Hepatocyte (in vitro differentiated cells): ENCODE measurements at regions not wholly inside any gene's neighbourhood (a gene's known extent, or its start where the extent isn't known, plus 50 kb on each side); places are given as distances from the start of the nearest gene placed in this dataset.

ENCODE experiments used
- DNase-seq: peaks from one replicate; pipeline ENCODE4 v3.0.0-alpha.2; 2016; ENCODE audit warnings: low spot score
- H2AFZ ChIP-seq: fragments of 200-600 bp; sonication (generic); 2 replicates; pipeline ENCODE4 v1.6.0; 2016; ENCODE audit warnings: antibody characterized with exemption, mild to moderate bottlenecking
- H3K27ac ChIP-seq: fragments of 200-600 bp; sonication (generic); 2 replicates; pipeline ENCODE4 v1.5.1; 2016; ENCODE audit warnings: mild to moderate bottlenecking
- H3K27me3 ChIP-seq: fragments of 200-600 bp; sonication (generic); 2 replicates; pipeline ENCODE4 v1.6.1; 2016
- H3K36me3 ChIP-seq: fragments of 200-600 bp; sonication (generic); replicated peaks from 2 replicates; pipeline ENCODE4 v1.5.1; 2016; ENCODE audit warnings: low read depth; ENCODE audit not compliant: insufficient read depth
- H3K4me1 ChIP-seq: fragments of 200-600 bp; sonication (generic); 2 replicates; pipeline ENCODE4 v1.5.1; 2016; ENCODE audit warnings: mild to moderate bottlenecking, moderate library complexity; ENCODE audit not compliant: insufficient read depth
- H3K4me2 ChIP-seq: fragments of 200-600 bp; sonication (generic); 2 replicates; pipeline ENCODE4 v1.6.0; 2016
- H3K4me3 ChIP-seq: fragments of 200-600 bp; sonication (generic); 2 replicates; pipeline ENCODE4 v1.5.1; 2016; ENCODE audit warnings: mild to moderate bottlenecking
- H3K79me2 ChIP-seq: fragments of 200-600 bp; sonication (generic); 2 replicates; pipeline ENCODE4 v1.6.0; 2017; ENCODE audit warnings: mild to moderate bottlenecking
- H3K9me2 ChIP-seq: fragments of 200-600 bp; sonication (generic); replicated peaks from 2 replicates; pipeline ENCODE4 v1.6.0; 2017; ENCODE audit warnings: mild to moderate bottlenecking; ENCODE audit not compliant: insufficient read depth
- H3K9me3 ChIP-seq: fragments of 200-600 bp; sonication (generic); 2 replicates; pipeline ENCODE4 v1.5.1; 2016; ENCODE audit warnings: low read depth, mild to moderate bottlenecking
- H4K20me1 ChIP-seq: fragments of 200-600 bp; sonication (generic); 2 replicates; pipeline ENCODE4 v1.6.0; 2016; ENCODE audit warnings: mild to moderate bottlenecking; ENCODE audit not compliant: insufficient read depth, poor library complexity, severe bottlenecking
- CTCF ChIP-seq: fragments of 200-600 bp; sonication (generic); IDR thresholded peaks from 2 replicates; pipeline ENCODE4 v1.5.1; 2016; ENCODE audit warnings: antibody characterized with exemption, mild to moderate bottlenecking; ENCODE audit not compliant: poor library complexity
- EZH2 ChIP-seq: fragments of 200-600 bp; sonication (generic); IDR thresholded peaks from 2 replicates; pipeline ENCODE4 v1.6.1; 2016; ENCODE audit warnings: antibody characterized with exemption, mild to moderate bottlenecking, borderline replicate concordance
- EZH2phosphoT487 ChIP-seq: fragments of 200-600 bp; sonication (generic); IDR thresholded peaks from one replicate; pipeline ENCODE4 v1.6.1; 2018; ENCODE audit warnings: antibody characterized with exemption, mild to moderate bottlenecking, low read depth, moderate library complexity; ENCODE audit not compliant: unreplicated experiment, severe bottlenecking
- WGBS: methylation state at CpG from one replicate; pipeline ENCODE4 v1.1.6; 2016; ENCODE audit warnings: low lambda C conversion rate; ENCODE audit errors: missing lambda C conversion rate; 5-methylcytosine and 5-hydroxymethylcytosine counted together

- Histone ChIP-seq H3K4me1 (no peaks in the 10 kb centered on the region), H3K27me3 (no peaks in the 10 kb centered on the region), H3K9me2 (no peaks in the 10 kb centered on the region), H3K9me3 (no peaks in the 10 kb centered on the region), H4K20me1 (no peaks in the 10 kb centered on the region), H3K79me2 (no peaks in the 10 kb centered on the region), H3K4me2 (no peak overlapping the region), H3K36me3 (no peaks in the 10 kb centered on the region), H3K4me3 (no peak overlapping the region), H3K27ac (no peak overlapping the region), H2AFZ (no peak overlapping the region)
- 71% methylated on average over 6 of the region's 6 CpGs for WGBS
- TF ChIP-seq CTCF (no peak), EZH2phosphoT487 (no peak), EZH2 (no peak)
- DNase-seq = no peak
Measured at GRCh38 chr1:216847397-216848036, 124.3 kb upstream of the ESRRG start.

GRCh38 chr1:216846339-216846738 lies 123.1 kb upstream of the ESRRG start:
- no peaks in the 10 kb centered on the region for H3K4me1 ChIP-seq
- WGBS = 61% methylated on average over 4 of the region's 4 CpGs
- TF ChIP-seq CTCF = no peak
- no peak for TF ChIP-seq EZH2phosphoT487
- no peak for TF ChIP-seq EZH2

GRCh38 chr1:216843409-216843808 lies 120.2 kb upstream of the ESRRG start:
- TF ChIP-seq CTCF (no peak), EZH2phosphoT487 (no peak), EZH2 (no peak)
- H3K36me3 ChIP-seq = no peaks in the 10 kb centered on the region
- H3K9me3 ChIP-seq = no peaks in the 10 kb centered on the region
- no peaks in the 10 kb centered on the region for H3K4me1 ChIP-seq
- WGBS = 95% methylated on average over 5 of the region's 5 CpGs
- H3K79me2 ChIP-seq = no peaks in the 10 kb centered on the region
- no peak overlapping the region for H3K4me2 ChIP-seq
- no peak overlapping the region for H2AFZ ChIP-seq
- H3K27me3 ChIP-seq = no peaks in the 10 kb centered on the region
- no peak overlapping the region for H3K27ac ChIP-seq
- no peak for DNase-seq
- no peak overlapping the region for H3K4me3 ChIP-seq
- H4K20me1 ChIP-seq = no peaks in the 10 kb centered on the region
- H3K9me2 ChIP-seq = no peaks in the 10 kb centered on the region

More at GRCh38 chr1:216846339-216846738, 123.1 kb upstream of the ESRRG start:
- Histone ChIP-seq H3K27me3 (no peaks in the 10 kb centered on the region), H3K9me2 (no peaks in the 10 kb centered on the region), H3K4me3 (no peak overlapping the region), H2AFZ (no peak overlapping the region), H4K20me1 (no peaks in the 10 kb centered on the region), H3K27ac (no peak overlapping the region), H3K4me2 (peak overlapping the region; percentile 31), H3K79me2 (no peaks in the 10 kb centered on the region), H3K9me3 (no peaks in the 10 kb centered on the region), H3K36me3 (no peaks in the 10 kb centered on the region)
- no peak for DNase-seq

- H2AFZ ChIP-seq = no peak overlapping the region
- H3K4me3 ChIP-seq = no peak overlapping the region
- TF ChIP-seq CTCF (no peak), EZH2phosphoT487 (no peak), EZH2 (no peak)
- 67% methylated on average over 3 of the region's 3 CpGs for WGBS
- no peaks in the 10 kb centered on the region for H3K79me2 ChIP-seq
- no peaks in the 10 kb centered on the region for H3K9me3 ChIP-seq
- no peaks in the 10 kb centered on the region for H3K9me2 ChIP-seq
- H3K4me2 ChIP-seq = no peak overlapping the region
- no peaks in the 10 kb centered on the region for H3K4me1 ChIP-seq
- H3K27me3 ChIP-seq = no peaks in the 10 kb centered on the region
- H3K27ac ChIP-seq = no peak overlapping the region
- no peaks in the 10 kb centered on the region for H4K20me1 ChIP-seq
- no peaks in the 10 kb centered on the region for H3K36me3 ChIP-seq
- DNase-seq = no peak
Measured at GRCh38 chr1:216841165-216841564, 117.9 kb upstream of the ESRRG start.
